Vagina (tissue), 2 donors: ENCODE measurements at regions not wholly inside any gene's neighbourhood (a gene's known extent, or its start where the extent isn't known, plus 50 kb on each side); places are given as distances from the start of the nearest gene placed in this dataset.

Source experiments
- DNase-seq, 2 donors: peaks; one replicate each; pipeline ENCODE4 v3.0.0-alpha.2; 2017; ENCODE audit errors: extremely low spot score in 2 of 2
- H3K27ac ChIP-seq: fragments of 200-600 bp; sonication (generic); one replicate; pipeline ENCODE4 v1.5.1; 2019
- H3K27me3 ChIP-seq: fragments of 200-600 bp; sonication (generic); one replicate; pipeline ENCODE4 v1.5.1; 2019
- H3K36me3 ChIP-seq, 2 donors: fragments of 200-600 bp; sonication (generic); one replicate each; pipeline ENCODE4 v1.5.1; 2017 to 2019
- H3K4me1 ChIP-seq: fragments of 200-600 bp; sonication (generic); one replicate; pipeline ENCODE4 v1.5.1; 2019
- H3K4me3 ChIP-seq, 2 donors: fragments of 200-600 bp; sonication (generic); 1 replicate in 1 of 2; 2 replicates in 1 of 2; pipeline ENCODE4 v1.5.1; 2016 to 2019
- H3K9me3 ChIP-seq: fragments of 200-600 bp; sonication (generic); one replicate; pipeline ENCODE4 v1.5.1; 2019
- POLR2A ChIP-seq, 2 donors: fragments of 450-650 bp; IDR thresholded peaks; one replicate each; pipeline ENCODE4 v1.6.1; 2017; ENCODE audit warnings: antibody characterized with exemption in 2 of 2, mild to moderate bottlenecking in 2 of 2, moderate library complexity in 2 of 2
- POLR2AphosphoS5 ChIP-seq, 2 donors: sonication (generic); formaldehyde crosslinking; IDR thresholded peaks; one replicate each; pipeline ENCODE4 v1.9.0; 2017; ENCODE audit warnings: antibody characterized with exemption in 2 of 2, mild to moderate bottlenecking in 2 of 2, low read depth in 1 of 2; ENCODE audit not compliant: insufficient read depth in 1 of 2
- intact Hi-C: fragments of 100-400 bp; cut with DNase I; formaldehyde crosslinking; loops from one replicate; pipeline ENCODE4 v1.15.1; 2023
- TF ChIP-seq, protein P1 (sequence below), 3 experiments: fragments of 450-650 bp in 2 of 3; fragments of 200-600 bp in 1 of 3; sonication (generic) in 1 of 3; IDR thresholded peaks; one replicate each; pipeline ENCODE4 v1.5.1; 2017 to 2019; ENCODE audit warnings: antibody characterized with exemption in 3 of 3, mild to moderate bottlenecking in 2 of 3, moderate library complexity in 2 of 3

DNA sequence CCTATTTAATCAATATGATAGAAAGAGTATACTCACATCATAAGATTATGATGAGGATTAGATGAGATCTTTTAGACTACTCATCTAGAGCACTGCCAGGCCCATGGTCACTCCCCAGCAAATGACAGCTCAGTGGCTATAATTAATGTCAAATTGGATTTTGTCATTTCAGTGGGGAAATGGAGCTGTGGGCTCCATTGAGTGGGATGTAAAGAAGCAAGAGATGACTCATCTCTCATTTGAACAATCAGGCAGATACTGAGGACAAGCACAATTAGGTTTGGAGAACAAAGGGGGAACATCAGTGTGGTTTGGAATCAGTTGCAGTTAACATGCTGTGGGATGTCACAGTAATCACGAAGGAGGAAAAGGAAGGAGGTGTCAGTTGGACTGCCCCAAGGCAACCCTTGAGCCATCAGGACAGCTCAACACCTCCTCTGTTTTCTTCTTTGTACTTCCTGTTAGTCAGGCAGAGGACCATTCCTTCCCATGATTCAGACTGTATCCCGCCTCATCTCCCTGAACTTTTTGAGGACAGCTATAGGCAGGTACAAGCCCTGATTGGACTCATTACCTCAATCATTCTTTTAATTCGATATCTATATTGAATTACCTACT lies 473.7 kb upstream of the ISX start:
- intact Hi-C loops: no loop called here
- H3K9me3 ChIP-seq: no peaks in the 10 kb centered on the region
- DNase-seq: no peak

DNA sequence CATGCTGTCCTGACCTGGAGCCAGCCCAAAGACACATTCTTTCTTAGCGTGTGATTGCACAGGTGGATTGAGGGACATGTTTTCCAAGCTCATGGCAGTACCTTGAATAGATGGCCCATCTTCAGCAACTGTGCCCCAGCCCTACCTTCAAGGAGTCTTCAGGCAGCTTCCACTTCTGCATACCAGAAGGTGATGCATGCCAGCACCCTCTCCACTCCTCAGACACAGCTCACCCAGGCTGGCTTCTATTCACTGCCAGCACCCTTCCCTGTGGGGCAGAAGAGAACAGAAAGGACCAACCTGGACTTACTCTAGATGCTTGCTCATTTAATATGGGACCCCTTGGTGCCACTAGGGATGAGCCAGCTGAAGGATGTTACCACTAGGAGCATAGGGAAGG lies 466.4 kb upstream of the ISX start:
- TF ChIP-seq POLR2A (IDR thresholded peaks at IDR 0.05) (no peak), POLR2AphosphoS5 (IDR thresholded peaks at IDR 0.05; ENCODE audit: insufficient read depth in 1 of 2, low read depth in 1 of 2) (no peak)
- TF ChIP-seq, protein P1, sequence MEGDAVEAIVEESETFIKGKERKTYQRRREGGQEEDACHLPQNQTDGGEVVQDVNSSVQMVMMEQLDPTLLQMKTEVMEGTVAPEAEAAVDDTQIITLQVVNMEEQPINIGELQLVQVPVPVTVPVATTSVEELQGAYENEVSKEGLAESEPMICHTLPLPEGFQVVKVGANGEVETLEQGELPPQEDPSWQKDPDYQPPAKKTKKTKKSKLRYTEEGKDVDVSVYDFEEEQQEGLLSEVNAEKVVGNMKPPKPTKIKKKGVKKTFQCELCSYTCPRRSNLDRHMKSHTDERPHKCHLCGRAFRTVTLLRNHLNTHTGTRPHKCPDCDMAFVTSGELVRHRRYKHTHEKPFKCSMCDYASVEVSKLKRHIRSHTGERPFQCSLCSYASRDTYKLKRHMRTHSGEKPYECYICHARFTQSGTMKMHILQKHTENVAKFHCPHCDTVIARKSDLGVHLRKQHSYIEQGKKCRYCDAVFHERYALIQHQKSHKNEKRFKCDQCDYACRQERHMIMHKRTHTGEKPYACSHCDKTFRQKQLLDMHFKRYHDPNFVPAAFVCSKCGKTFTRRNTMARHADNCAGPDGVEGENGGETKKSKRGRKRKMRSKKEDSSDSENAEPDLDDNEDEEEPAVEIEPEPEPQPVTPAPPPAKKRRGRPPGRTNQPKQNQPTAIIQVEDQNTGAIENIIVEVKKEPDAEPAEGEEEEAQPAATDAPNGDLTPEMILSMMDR (IDR thresholded peaks at IDR 0.05): no peak
- H3K4me3 ChIP-seq: no peak overlapping the region
- no peak for DNase-seq
- no peaks in the 10 kb centered on the region for H3K27me3 ChIP-seq
- no peaks in the 10 kb centered on the region for H3K4me1 ChIP-seq
- H3K27ac ChIP-seq: no peak overlapping the region
- H3K36me3 ChIP-seq: no peaks in the 10 kb centered on the region
- intact Hi-C loops: no loop called here
- H3K9me3 ChIP-seq: no peaks in the 10 kb centered on the region

More for the DNA sequence above, 473.7 kb upstream of the ISX start:
- Histone ChIP-seq H3K27me3 (no peaks in the 10 kb centered on the region), H3K4me1 (peaks cover 10% of the 10 kb centered on the region), H3K36me3 (no peaks in the 10 kb centered on the region), H3K4me3 (no peak overlapping the region), H3K27ac (no peak overlapping the region)
- no peak for TF ChIP-seq POLR2A (IDR thresholded peaks at IDR 0.05)
- TF ChIP-seq POLR2AphosphoS5 (IDR thresholded peaks at IDR 0.05; ENCODE audit: insufficient read depth in 1 of 2, low read depth in 1 of 2): no peak
- TF ChIP-seq, protein P1 (IDR thresholded peaks at IDR 0.05): no peak

DNA sequence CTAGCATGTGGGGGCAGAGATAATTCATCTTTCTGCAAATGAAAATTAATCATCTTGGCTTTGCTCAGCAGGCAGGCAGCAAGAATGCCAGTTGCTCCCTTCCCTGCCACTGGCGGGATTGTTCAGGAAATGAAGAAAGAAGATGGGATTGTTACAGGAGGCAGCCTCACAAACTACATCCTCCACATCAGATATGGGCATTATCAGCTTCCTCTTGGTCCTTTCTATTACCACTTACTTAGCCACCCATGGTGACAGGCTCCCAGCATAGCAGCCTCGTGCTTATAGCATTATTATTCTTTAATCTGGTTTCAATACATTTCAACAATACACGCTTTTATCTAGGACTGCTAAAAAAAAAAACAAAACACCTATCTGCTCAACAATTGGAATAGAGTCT lies 461.6 kb upstream of the ISX start:
- intact Hi-C loops: no loop called here

DNA sequence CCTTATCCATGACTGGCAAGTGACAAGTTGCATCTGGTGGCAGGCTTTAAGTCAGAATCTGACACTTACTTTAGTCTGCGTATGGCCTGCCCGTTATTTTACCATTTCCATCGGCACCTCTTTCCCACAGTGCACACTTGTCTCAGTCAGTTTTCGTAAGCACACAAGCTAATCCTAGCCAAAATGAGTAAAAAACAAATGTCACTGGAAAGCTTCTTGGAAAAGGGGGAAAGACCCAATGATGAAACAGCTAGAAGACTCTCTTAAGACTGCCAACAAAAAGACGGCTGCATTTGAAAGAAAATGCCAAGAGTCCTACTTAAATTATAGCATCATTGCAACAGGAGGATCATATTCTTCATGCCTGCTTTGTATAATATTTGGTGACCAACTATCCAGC lies 457.9 kb upstream of the ISX start:
- H3K27me3 ChIP-seq: no peaks in the 10 kb centered on the region
- intact Hi-C loops: no loop called here
- TF ChIP-seq POLR2A (IDR thresholded peaks at IDR 0.05) (no peak), POLR2AphosphoS5 (IDR thresholded peaks at IDR 0.05; ENCODE audit: insufficient read depth in 1 of 2, low read depth in 1 of 2) (no peak)
- TF ChIP-seq, protein P1 (IDR thresholded peaks at IDR 0.05): no peak
- H3K4me1 ChIP-seq: no peaks in the 10 kb centered on the region
- no peak overlapping the region for H3K4me3 ChIP-seq
- no peaks in the 10 kb centered on the region for H3K36me3 ChIP-seq
- no peak overlapping the region for H3K27ac ChIP-seq
- H3K9me3 ChIP-seq: no peaks in the 10 kb centered on the region
- DNase-seq: no peak

More for the DNA sequence above, 461.6 kb upstream of the ISX start:
- no peaks in the 10 kb centered on the region for H3K36me3 ChIP-seq
- H3K27ac ChIP-seq: no peak overlapping the region
- no peaks in the 10 kb centered on the region for H3K4me1 ChIP-seq
- TF ChIP-seq POLR2AphosphoS5 (IDR thresholded peaks at IDR 0.05; ENCODE audit: insufficient read depth in 1 of 2, low read depth in 1 of 2) (no peak), POLR2A (IDR thresholded peaks at IDR 0.05) (no peak)
- TF ChIP-seq, protein P1 (IDR thresholded peaks at IDR 0.05): no peak
- H3K27me3 ChIP-seq: no peaks in the 10 kb centered on the region
- no peaks in the 10 kb centered on the region for H3K9me3 ChIP-seq
- DNase-seq: no peak
- no peak overlapping the region for H3K4me3 ChIP-seq

DNA sequence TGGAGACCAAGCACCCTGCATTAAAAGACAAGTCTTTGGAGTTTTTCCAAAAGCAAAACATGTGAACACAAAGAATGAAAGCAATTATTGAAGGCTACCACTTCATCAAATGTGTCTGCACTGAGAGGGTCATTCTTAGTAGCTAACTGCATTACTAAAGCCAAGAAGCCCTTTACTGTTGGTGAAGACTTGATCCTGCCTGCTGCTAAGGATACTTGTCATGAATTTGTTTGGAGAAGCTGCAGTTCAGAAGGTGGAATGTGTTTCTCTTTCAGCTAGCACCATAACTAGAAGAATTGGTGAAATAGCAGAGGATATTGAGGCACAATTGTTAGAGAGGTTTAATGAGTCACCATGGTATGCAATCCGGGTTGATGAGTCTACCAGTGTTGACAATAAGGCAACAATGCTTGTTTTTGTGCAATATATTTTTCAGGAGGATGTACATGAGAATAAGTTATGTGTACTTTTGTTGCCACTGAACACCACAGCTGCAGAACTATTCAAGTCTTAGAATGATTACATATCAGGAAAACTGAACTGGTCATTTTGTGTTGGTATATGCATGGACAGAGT lies 457.3 kb upstream of the ISX start:
- no peak overlapping the region for H3K4me3 ChIP-seq
- no peaks in the 10 kb centered on the region for H3K4me1 ChIP-seq
- no peaks in the 10 kb centered on the region for H3K36me3 ChIP-seq
- H3K27me3 ChIP-seq: no peaks in the 10 kb centered on the region
- no peak for DNase-seq
- no peak overlapping the region for H3K27ac ChIP-seq
- no peaks in the 10 kb centered on the region for H3K9me3 ChIP-seq
- TF ChIP-seq POLR2A (IDR thresholded peaks at IDR 0.05): no peak
- TF ChIP-seq, protein P1 (IDR thresholded peaks at IDR 0.05): no peak
- intact Hi-C loops: no loop called here
